HepG2 (cell line): ENCODE measurements at regions not wholly inside any gene's neighbourhood (a gene's known extent, or its start where the extent isn't known, plus 50 kb on each side); places are given as distances from the start of the nearest gene placed in this dataset.

Experiments used
- ATAC-seq: fragments of 200-7000 bp; cut with Tn5 transposase; 3 replicates; pipeline ENCODE4 v1.9.1; 2020; ENCODE audit warnings: mild to moderate bottlenecking, moderate library complexity
- BruUV-seq: library from RNA; stranded (reverse); fragments of 400-500 nt; replicated peaks from 2 replicates; lab custom pipeline; 2021; lab: Mats Ljungman, UMichigan
- CTCF ChIA-PET: fragments of 300-600 bp; formaldehyde crosslinking; extraction: SDS; loops from one replicate; lab custom pipeline; 2021; ENCODE audit warnings: low total read pairs, inconsistent platforms, low intra/inter-chr PET ratio; lab: Yijun Ruan, JAX
- POLR2A ChIA-PET: fragments of 350-600 bp; sonication (Branson Sonifier 250); formaldehyde crosslinking; loops from one replicate; lab custom pipeline; 2020; ENCODE audit warnings: antibody characterized with exemption, inconsistent platforms; lab: Yijun Ruan, JAX
- DNase-seq: peaks from one replicate; pipeline ENCODE4 v3.0.0-alpha.2; 2015; ENCODE audit warnings: low spot score
- FAIRE-seq: peaks from 3 replicates; lab custom pipeline; 2011; peaks lifted over from hg19 to GRCh38; lab: Jason Lieb, UNC
- H2AFZ ChIP-seq: one replicate; pipeline ENCODE4 v1.6.1; 2011; ENCODE audit warnings: low read length, inconsistent platforms
- H3K27ac ChIP-seq: fragments of 300-600 bp; 3 replicates; pipeline ENCODE4 v1.8.0; 2011; ENCODE audit warnings: mixed run types, mild to moderate bottlenecking, mixed read lengths, low read length, inconsistent platforms; ENCODE audit not compliant: insufficient read depth; ENCODE audit errors: extremely low read length
- H3K27me3 ChIP-seq, 2 experiments: fragments of 200-600 bp in 1 of 2; 2 replicates in 1 of 2; 3 replicates in 1 of 2; pipeline versions ENCODE4 v1.6.0 to v1.8.0; 2011; ENCODE audit warnings: low read length in 2 of 2, mild to moderate bottlenecking in 2 of 2, moderate library complexity in 2 of 2, inconsistent platforms in 1 of 2; ENCODE audit not compliant: insufficient read depth in 2 of 2, control insufficient read depth in 1 of 2
- H3K36me3 ChIP-seq, 2 experiments: fragments of 200-600 bp in 1 of 2; replicated peaks in 1 of 2; 2 replicates in 1 of 2; 3 replicates in 1 of 2; pipeline versions ENCODE4 v1.5.1 to v1.8.0; 2011; ENCODE audit warnings: low read length in 2 of 2, inconsistent platforms in 1 of 2; ENCODE audit not compliant: insufficient read depth in 2 of 2, control insufficient read depth in 1 of 2
- H3K4me1 ChIP-seq: 2 replicates; pipeline ENCODE4 v1.5.1; 2012; ENCODE audit warnings: low read length, inconsistent platforms; ENCODE audit not compliant: insufficient read depth
- H3K4me2 ChIP-seq: 2 replicates; pipeline ENCODE4 v1.6.0; 2011; ENCODE audit warnings: low read depth, low read length, inconsistent platforms
- H3K4me3 ChIP-seq, 3 experiments: fragments of 200-600 bp in 1 of 3; sonication (generic), shearing (Covaris generic) in 1 of 3; replicated peaks in 1 of 3; 2 replicates each; pipeline ENCODE4 v1.5.1; 2011 to 2016; ENCODE audit warnings: low read length in 3 of 3, inconsistent platforms in 2 of 3, low read depth in 2 of 3, mild to moderate bottlenecking in 2 of 3, control low read depth in 1 of 3, mixed read lengths in 1 of 3; ENCODE audit not compliant: insufficient read depth in 1 of 3
- H3K79me2 ChIP-seq: one replicate; pipeline ENCODE4 v1.6.1; 2011; ENCODE audit warnings: low read length, inconsistent platforms; ENCODE audit not compliant: insufficient read depth
- H3K9ac ChIP-seq: 2 replicates; pipeline ENCODE4 v1.6.0; 2011; ENCODE audit warnings: mild to moderate bottlenecking, low read depth, low read length, inconsistent platforms; ENCODE audit not compliant: insufficient read depth
- H3K9me3 ChIP-seq: 2 replicates; pipeline ENCODE4 v1.5.1; 2012; ENCODE audit warnings: mild to moderate bottlenecking, low read length
- H4K20me1 ChIP-seq: 2 replicates; pipeline ENCODE4 v1.6.0; 2011; ENCODE audit warnings: inconsistent platforms, mild to moderate bottlenecking, low read length, moderate library complexity; ENCODE audit not compliant: insufficient read depth
- ATF7-NPFF ChIP-seq: sonication (generic); formaldehyde crosslinking; IDR thresholded peaks from 2 replicates; pipeline ENCODE4 v1.8.1; 2023; ENCODE audit warnings: mild to moderate bottlenecking, low read depth, missing genetic modification reagents, moderate library complexity
- HNF4A ChIP-seq: sonication (generic); formaldehyde crosslinking; IDR thresholded peaks from 2 replicates; pipeline ENCODE4 v1.4.0; 2020; ENCODE audit warnings: missing genetic modification reagents
- IKZF4 ChIP-seq: sonication (generic); formaldehyde crosslinking; IDR thresholded peaks from 2 replicates; pipeline ENCODE4 v1.5.1; 2020; ENCODE audit warnings: borderline replicate concordance, mild to moderate bottlenecking, low read depth, missing genetic modification reagents; ENCODE audit errors: not compliant biosample characterization
- LCORL ChIP-seq, 2 experiments: fragments of 450-650 bp in 1 of 2; sonication (generic) in 1 of 2; formaldehyde crosslinking in 1 of 2; IDR thresholded peaks; 2 replicates each; pipeline versions ENCODE4 v1.5.0 to v1.6.1; 2017 to 2020; ENCODE audit warnings: antibody characterized with exemption in 1 of 2, missing genetic modification reagents in 1 of 2
- MXI1 ChIP-seq: IDR thresholded peaks from 3 replicates; pipeline ENCODE4 v1.6.1; 2012; ENCODE audit warnings: low read depth, low read length, inconsistent platforms, borderline replicate concordance
- ZNF768 ChIP-seq: sonication (generic); formaldehyde crosslinking; IDR thresholded peaks from 2 replicates; pipeline ENCODE4 v1.4.0; 2020; ENCODE audit warnings: missing genetic modification reagents
- ZSCAN12 ChIP-seq: sonication (generic); formaldehyde crosslinking; IDR thresholded peaks from 2 replicates; pipeline ENCODE4 v1.9.0; 2021; ENCODE audit warnings: mild to moderate bottlenecking, missing genetic modification reagents
- WGBS: methylation state at CpG from one replicate; pipeline ENCODE4 v1.1.6; 2017; ENCODE audit warnings: low lambda C conversion rate; 5-methylcytosine and 5-hydroxymethylcytosine counted together
- in situ Hi-C: cut with HindIII; loops from 2 replicates; pipeline ENCODE4 v1.10.0; 2017; ENCODE audit warnings: low pct_unique_long_range_greater_than_20kb; ENCODE audit not compliant: extremely low pct_ligation_motif_present
- intact Hi-C: fragments of 100-400 bp; cut with micrococcal nuclease; formaldehyde crosslinking; loops from one replicate; pipeline ENCODE4 v1.10.0; 2022; ENCODE audit not compliant: unreplicated experiment
- TF ChIP-seq, protein P1 (sequence below): sonication (generic); formaldehyde crosslinking; IDR thresholded peaks from 2 replicates; pipeline ENCODE4 v1.4.0; 2020; ENCODE audit warnings: missing genetic modification reagents, borderline replicate concordance
- TF ChIP-seq, protein P2 (sequence below): IDR thresholded peaks from 2 replicates; pipeline ENCODE4 v1.6.1; 2016; ENCODE audit warnings: mild to moderate bottlenecking, missing biosample characterization, missing genetic modification reagents
- TF ChIP-seq, protein P3 (sequence below): sonication (generic); formaldehyde crosslinking; IDR thresholded peaks from 2 replicates; pipeline ENCODE4 v1.5.0; 2020; ENCODE audit warnings: mild to moderate bottlenecking, missing genetic modification reagents, borderline replicate concordance
- TF ChIP-seq, protein P4 (sequence below): fragments of 450-650 bp; IDR thresholded peaks from 2 replicates; pipeline ENCODE4 v1.6.1; 2017; ENCODE audit warnings: mild to moderate bottlenecking
- TF ChIP-seq, protein P5 (sequence below): sonication (generic); formaldehyde crosslinking; IDR thresholded peaks from 2 replicates; pipeline ENCODE4 v1.4.0; 2020; ENCODE audit warnings: missing genetic modification reagents

DNA sequence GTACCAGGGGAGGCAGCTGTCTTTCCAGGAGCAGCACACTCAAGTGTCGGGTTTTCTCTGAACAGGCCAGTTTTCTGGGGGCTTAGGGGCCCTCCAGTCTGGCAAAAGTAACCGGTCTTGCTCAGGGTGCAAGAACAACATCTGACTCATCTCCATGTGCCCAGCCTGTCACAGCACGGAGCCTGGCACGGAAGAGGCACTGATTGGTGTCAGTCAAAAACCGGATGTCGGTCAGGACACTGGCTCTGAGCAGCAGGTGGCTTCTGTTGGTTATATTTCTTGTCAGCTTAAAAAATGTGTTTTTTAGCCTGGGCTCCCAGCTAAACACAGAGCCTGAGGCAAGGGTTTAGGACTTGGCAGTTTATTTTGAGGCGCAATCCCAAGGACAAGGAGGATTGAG is 139.9 kb downstream of the FBLN2 start:
- ChIA-PET CTCF (no interaction called here), POLR2A (no interaction called here)
- ATAC-seq (no peak), FAIRE-seq (no peak), DNase-seq (no peak)
- Histone ChIP-seq H3K4me2 (no peak overlapping the region), H3K9me3 (no peaks in the 10 kb centered on the region), H3K79me2 (no peaks in the 10 kb centered on the region), H3K9ac (no peak overlapping the region), H3K27ac (no peak overlapping the region), H4K20me1 (no peaks in the 10 kb centered on the region), H3K4me3 (no peak overlapping the region), H3K36me3 (no peaks in the 10 kb centered on the region), H2AFZ (no peak overlapping the region), H3K27me3 (peaks cover 6 to 87% of the 10 kb centered on the region in 2 experiments; a peak in 4 of 5 replicates), H3K4me1 (no peaks in the 10 kb centered on the region)
- intact Hi-C loops: no loop called here
- in situ Hi-C loops: no loop called here
- 4% methylated on average over 4 of the region's 7 CpGs for WGBS
- BruUV-seq: no TSS peak
- no peak for TF ChIP-seq ZSCAN12 (CRISPR knock-in tag)
- no peak for TF ChIP-seq HNF4A (CRISPR knock-in tag)
- TF ChIP-seq, protein P1, sequence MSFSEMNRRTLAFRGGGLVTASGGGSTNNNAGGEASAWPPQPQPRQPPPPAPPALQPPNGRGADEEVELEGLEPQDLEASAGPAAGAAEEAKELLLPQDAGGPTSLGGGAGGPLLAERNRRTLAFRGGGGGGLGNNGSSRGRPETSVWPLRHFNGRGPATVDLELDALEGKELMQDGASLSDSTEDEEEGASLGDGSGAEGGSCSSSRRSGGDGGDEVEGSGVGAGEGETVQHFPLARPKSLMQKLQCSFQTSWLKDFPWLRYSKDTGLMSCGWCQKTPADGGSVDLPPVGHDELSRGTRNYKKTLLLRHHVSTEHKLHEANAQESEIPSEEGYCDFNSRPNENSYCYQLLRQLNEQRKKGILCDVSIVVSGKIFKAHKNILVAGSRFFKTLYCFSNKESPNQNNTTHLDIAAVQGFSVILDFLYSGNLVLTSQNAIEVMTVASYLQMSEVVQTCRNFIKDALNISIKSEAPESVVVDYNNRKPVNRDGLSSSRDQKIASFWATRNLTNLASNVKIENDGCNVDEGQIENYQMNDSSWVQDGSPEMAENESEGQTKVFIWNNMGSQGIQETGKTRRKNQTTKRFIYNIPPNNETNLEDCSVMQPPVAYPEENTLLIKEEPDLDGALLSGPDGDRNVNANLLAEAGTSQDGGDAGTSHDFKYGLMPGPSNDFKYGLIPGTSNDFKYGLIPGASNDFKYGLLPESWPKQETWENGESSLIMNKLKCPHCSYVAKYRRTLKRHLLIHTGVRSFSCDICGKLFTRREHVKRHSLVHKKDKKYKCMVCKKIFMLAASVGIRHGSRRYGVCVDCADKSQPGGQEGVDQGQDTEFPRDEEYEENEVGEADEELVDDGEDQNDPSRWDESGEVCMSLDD: no peak
- TF ChIP-seq, protein P2, sequence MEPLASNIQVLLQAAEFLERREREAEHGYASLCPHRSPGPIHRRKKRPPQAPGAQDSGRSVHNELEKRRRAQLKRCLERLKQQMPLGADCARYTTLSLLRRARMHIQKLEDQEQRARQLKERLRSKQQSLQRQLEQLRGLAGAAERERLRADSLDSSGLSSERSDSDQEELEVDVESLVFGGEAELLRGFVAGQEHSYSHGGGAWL: no peak
- TF ChIP-seq IKZF4 (CRISPR knock-in tag): no peak
- no peak for TF ChIP-seq LCORL (IDR thresholded peaks at IDR 0.05)
- no peak for TF ChIP-seq LCORL (CRISPR knock-in tag; IDR thresholded peaks at IDR 0.05)
- TF ChIP-seq, protein P3, sequence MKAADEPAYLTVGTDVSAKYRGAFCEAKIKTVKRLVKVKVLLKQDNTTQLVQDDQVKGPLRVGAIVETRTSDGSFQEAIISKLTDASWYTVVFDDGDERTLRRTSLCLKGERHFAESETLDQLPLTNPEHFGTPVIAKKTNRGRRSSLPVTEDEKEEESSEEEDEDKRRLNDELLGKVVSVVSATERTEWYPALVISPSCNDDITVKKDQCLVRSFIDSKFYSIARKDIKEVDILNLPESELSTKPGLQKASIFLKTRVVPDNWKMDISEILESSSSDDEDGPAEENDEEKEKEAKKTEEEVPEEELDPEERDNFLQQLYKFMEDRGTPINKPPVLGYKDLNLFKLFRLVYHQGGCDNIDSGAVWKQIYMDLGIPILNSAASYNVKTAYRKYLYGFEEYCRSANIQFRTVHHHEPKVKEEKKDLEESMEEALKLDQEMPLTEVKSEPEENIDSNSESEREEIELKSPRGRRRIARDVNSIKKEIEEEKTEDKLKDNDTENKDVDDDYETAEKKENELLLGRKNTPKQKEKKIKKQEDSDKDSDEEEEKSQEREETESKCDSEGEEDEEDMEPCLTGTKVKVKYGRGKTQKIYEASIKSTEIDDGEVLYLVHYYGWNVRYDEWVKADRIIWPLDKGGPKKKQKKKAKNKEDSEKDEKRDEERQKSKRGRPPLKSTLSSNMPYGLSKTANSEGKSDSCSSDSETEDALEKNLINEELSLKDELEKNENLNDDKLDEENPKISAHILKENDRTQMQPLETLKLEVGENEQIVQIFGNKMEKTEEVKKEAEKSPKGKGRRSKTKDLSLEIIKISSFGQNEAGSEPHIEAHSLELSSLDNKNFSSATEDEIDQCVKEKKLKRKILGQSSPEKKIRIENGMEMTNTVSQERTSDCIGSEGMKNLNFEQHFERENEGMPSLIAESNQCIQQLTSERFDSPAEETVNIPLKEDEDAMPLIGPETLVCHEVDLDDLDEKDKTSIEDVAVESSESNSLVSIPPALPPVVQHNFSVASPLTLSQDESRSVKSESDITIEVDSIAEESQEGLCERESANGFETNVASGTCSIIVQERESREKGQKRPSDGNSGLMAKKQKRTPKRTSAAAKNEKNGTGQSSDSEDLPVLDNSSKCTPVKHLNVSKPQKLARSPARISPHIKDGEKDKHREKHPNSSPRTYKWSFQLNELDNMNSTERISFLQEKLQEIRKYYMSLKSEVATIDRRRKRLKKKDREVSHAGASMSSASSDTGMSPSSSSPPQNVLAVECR (CRISPR knock-in tag): no peak
- TF ChIP-seq ATF7-NPFF (CRISPR knock-in tag): no peak
- no peak for TF ChIP-seq MXI1
- TF ChIP-seq ZNF768: no peak
- TF ChIP-seq, protein P4, sequence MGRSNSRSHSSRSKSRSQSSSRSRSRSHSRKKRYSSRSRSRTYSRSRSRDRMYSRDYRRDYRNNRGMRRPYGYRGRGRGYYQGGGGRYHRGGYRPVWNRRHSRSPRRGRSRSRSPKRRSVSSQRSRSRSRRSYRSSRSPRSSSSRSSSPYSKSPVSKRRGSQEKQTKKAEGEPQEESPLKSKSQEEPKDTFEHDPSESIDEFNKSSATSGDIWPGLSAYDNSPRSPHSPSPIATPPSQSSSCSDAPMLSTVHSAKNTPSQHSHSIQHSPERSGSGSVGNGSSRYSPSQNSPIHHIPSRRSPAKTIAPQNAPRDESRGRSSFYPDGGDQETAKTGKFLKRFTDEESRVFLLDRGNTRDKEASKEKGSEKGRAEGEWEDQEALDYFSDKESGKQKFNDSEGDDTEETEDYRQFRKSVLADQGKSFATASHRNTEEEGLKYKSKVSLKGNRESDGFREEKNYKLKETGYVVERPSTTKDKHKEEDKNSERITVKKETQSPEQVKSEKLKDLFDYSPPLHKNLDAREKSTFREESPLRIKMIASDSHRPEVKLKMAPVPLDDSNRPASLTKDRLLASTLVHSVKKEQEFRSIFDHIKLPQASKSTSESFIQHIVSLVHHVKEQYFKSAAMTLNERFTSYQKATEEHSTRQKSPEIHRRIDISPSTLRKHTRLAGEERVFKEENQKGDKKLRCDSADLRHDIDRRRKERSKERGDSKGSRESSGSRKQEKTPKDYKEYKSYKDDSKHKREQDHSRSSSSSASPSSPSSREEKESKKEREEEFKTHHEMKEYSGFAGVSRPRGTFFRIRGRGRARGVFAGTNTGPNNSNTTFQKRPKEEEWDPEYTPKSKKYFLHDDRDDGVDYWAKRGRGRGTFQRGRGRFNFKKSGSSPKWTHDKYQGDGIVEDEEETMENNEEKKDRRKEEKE: no peak
- TF ChIP-seq, protein P5, sequence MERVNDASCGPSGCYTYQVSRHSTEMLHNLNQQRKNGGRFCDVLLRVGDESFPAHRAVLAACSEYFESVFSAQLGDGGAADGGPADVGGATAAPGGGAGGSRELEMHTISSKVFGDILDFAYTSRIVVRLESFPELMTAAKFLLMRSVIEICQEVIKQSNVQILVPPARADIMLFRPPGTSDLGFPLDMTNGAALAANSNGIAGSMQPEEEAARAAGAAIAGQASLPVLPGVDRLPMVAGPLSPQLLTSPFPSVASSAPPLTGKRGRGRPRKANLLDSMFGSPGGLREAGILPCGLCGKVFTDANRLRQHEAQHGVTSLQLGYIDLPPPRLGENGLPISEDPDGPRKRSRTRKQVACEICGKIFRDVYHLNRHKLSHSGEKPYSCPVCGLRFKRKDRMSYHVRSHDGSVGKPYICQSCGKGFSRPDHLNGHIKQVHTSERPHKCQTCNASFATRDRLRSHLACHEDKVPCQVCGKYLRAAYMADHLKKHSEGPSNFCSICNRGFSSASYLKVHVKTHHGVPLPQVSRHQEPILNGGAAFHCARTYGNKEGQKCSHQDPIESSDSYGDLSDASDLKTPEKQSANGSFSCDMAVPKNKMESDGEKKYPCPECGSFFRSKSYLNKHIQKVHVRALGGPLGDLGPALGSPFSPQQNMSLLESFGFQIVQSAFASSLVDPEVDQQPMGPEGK (CRISPR knock-in tag): no peak
